Activated effector memory CD4-positive, alpha-beta T cell treated with anti-CD3 and anti-CD28 coated beads, Interleukin-2, amount 50 U/mL, for 16 hours (primary cell): ENCODE measurements at regions not wholly inside any gene's neighbourhood (a gene's known extent, or its start where the extent isn't known, plus 50 kb on each side); places are given as distances from the start of the nearest gene placed in this dataset.
"Not testable (repeated sequence)": the region's sequence is repeated elsewhere in the genome, so short reads cannot be mapped to it uniquely, and the experiment has no call there.

Experiments used
- DNase-seq: peaks from one replicate; pipeline ENCODE4 v3.0.0-alpha.2; 2020

DNA sequence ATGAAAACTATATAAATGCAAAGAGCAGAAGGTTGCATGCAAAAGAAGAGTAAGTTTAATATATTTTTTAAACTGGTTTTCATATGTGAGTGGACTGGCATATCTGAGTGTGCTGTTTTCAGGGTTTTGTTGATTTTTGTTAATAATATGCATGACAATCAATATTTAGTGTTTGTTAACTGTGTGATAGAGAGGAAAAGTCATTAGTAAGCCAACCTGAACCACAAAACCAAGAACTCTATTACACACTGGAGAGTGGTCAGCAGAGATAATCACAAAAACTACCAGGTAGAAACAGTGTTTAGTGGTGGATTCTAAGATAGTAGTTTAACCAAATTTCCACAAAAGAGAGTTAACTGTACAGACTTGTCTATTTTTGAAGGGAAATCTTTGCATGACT is 396.9 kb downstream of the GASK1B start:
- no peak for DNase-seq

DNA sequence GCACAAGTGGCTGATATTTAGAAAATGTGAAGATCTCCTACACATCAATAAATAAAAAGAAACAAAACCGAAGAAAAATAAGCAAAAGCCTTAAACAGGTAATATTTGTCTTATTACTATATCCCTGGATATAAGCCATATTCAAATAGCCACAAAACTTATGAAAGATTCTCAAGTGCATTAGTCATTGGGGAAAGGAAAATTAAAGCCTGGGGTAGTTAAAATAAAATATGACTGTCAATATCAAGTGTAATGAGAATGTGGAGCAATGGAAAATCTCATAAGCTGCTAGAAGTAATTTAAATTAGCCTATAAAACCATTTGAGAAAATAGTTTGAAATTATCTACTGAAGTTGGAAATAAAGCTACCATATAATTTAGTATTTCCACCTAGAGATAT is 399.9 kb downstream of the GASK1B start:
- no peak for DNase-seq

DNA sequence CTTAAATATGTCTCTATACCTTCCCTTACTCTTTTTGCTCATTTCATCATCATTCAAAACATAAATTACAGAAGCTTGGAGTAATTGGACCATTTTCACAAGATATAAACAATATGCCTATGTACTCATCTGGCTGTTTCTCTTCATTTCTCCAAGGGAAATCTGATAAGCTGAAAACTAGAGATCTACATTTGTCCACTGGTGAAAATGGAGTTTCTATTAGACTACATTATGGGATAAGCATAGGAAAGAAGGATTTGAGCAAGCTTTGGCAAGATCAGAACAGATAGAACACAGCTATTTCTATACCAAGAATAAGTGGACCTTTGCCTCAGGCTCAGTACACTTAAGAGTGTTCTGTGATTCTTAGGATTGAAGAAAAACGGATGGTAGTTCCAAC is 404.4 kb downstream of the GASK1B start:
- no peak for DNase-seq

DNA sequence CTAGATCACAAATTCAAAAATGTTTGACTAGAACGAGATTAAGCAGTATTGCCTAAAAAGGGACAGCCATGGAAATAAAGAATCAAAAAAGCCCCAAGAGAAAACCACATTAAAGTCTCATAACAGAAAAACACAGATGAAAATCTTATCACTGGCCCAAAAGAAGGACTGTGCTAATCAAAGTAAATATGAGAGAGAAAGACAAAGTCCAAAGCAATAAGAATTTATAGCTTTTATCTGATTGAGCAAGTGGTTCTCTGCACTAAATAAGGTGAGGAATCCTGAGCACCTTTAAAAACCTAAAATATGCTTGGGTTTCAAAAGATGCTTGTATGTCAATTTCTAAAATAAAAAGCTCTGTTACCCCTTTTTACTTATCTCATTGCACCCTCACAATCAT is 409.3 kb downstream of the GASK1B start:
- DNase-seq: no peak

DNA sequence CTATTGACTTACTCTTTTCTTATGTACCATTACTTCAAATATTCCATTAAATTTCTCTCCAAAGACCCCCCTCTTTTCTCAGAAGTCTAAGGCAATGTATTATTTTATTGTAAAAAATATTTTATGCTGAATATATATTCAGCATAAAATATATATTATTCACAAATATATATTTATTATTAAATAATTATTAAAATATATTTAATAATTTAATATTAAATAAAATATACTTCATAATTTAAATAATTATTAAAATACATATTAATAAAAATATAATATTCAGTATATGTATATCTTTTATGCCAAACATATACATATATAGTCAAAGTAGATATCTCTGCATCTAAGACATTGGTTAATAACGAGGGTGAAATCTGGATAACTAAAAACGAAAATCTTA is 418.4 kb downstream of the GASK1B start:
- no peak for DNase-seq

DNA sequence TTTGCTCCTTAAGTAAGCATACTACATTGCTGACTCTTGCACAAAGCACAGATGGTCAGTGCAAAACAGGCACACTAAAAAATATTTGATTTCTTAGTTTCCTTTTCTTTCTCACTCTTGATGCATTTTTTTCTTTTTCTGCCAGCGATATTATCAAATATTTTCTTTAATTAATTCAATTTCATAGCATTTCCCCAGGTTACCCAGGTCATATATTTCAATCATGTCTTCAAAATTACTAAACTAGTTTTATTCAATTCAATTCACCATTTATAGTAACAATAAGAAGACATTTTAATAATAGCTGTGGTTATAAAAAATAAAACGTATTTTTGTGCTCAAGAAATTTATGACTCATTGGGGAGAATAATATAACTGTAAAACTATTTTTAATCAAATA is 421.2 kb downstream of the GASK1B start:
- DNase-seq: no peak

DNA sequence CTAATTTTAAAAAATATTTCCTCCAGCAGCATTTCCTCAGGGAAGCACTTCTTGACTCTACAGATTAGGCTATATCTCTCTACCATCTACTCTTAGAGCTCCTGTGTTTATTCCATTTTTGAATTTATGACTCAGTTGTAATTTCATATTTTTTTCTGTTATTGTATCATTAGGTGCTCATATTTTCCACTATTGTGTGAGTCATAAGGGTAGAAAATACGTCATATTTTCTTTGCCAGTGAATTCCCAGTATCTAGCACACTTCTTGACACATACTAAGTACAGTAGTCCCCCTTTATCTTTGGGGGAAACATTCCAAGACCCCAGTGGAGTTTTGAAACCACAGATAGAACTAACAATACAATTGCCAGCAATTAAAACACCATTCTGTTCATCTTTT is 431.2 kb downstream of the GASK1B start:
- no peak for DNase-seq

DNA sequence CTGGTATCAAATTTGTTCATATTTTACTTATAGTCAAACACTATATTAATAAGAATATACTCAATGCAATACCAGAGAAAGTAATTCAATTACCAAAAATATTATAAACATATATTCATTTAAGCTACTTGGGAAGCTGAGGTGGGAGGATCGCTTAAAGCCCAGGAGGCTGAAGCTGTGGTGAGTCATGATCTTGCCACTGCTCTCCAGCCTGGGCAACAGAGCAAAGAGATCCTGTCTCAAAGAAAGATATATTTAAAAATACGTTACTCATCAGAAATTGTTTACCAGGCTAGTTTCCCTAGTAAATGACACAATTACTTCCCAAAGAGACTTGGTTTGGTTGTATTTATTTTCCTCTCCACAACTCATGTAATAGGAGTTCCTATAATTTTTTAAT is 433.6 kb downstream of the GASK1B start:
- DNase-seq: no peak

DNA sequence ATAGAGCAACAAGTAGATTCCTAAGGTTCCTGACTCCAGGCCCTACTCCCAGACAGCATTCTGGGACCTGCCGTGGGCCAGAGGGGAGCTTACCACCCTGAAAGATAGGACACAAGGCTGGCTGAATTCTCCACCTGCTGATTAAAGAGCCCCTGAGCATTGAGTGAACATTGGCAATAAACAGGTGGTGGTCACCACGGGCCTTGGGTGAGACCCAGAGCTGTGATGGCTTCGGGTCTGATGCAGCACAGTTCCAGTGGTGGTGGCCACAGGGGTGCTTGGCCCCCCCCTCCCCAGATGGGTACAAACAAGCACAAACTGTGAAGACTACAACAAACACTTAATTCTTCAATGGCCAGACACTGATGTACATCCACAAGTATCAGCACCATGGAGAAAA is 444.6 kb downstream of the GASK1B start:
- no peak for DNase-seq

DNA sequence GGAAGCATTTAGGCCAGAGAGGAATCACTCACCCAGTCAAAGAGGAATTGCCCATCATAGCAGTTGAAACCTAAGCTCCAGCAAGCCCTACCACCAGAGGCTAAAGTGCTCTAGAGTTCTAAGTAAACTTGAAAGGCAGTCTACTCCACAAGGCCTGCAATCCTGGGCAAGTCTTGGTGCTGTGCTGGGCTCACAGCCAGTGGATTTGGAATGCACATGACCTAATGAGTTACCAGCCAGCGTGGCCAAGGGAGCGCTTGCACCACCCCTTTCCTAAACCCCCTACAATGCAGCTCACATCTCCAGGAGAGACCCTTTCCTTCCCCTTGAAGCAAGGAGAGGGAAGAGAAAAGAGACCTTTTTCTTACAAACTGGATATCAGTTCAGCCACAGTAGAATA is 445.7 kb downstream of the GASK1B start:
- DNase-seq: no peak

DNA sequence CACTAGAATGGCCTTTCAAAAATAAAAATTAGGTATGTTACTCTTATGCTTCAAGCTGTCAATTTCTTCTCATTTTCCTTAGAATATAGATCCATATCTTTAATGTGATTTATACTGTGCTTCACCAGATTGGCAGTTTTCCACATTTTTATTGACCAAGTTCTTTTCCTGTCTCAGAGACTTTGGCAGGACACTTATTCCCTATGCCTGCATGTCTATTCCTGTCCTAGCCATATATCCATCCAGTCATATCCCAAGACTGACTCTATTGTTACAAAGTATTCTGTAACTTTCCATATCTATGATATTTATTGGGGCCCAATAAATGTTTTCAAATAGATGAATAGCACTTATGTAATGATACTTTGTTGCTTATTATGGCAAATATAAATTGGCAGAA is 450.7 kb downstream of the GASK1B start:
- DNase-seq: no peak

DNA sequence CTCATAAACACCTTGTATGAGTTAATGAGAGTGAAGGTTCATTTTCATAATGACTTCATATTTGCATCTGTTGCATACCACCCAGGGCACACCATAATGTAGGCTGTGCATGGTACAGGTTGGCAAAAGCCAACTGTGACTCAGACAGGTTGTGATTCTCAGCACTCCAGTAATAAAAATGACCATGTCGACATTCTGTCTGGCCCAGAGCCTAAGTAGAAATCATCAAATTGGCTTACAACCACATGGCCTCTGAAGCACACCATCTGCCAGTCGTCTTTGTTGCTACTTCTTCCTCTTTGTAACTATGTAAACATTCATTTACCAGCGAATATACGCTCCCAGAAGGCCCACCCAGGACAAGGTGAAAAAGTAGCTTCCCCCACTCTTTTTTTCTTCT is 459.5 kb downstream of the GASK1B start:
- DNase-seq: no peak

DNA sequence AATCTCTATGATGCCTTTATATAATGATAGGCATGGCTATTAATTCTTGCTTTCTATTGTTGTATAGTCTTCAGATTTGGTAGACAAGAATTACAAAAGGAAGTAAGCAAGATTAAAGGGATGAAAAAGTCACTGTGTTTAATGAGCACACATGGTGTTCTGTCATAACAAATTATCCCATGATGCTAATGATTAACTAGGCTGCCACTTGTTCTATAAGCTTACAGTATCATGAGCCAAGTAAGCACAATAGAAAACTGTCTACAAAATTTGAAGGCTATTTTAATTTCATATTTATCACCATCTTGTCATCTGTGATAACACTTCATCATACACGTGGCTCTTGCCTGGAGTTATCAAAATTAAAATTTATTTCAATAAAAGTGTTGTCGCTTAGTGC is 466.7 kb downstream of the GASK1B start:
- no peak for DNase-seq

DNA sequence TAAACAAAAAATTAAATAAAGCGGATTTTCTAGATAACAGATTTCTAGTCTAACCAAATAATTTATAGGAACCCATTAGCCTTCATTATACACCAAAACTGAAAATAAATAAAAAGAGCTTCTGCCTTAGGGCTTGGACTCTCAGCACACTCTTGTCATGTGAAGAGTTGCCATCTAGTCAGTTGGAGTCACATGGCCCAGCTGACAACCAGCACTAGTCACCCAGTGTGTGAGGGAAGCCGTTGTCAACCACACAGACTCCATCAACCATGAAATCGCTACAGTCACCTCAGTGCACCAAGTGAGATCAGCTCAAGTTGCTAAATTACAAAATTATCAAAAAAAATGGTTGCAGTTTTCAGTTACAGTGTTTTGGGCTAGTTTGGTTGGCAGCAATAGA is 470.0 kb downstream of the GASK1B start:
- DNase-seq: no peak

DNA sequence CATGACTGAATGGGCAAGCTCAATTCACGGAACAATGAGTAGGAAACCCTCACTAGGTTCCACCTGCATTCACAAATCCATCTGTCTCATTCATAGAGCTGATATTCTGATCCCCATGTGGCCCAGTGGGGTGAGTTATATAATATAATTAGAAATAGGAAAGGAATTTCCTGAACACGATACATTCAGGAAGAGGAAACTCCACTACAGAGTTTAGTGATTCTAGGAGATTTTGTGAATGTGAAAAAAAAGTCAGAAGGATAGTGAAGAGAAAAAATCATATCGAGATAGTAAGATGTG is 471.2 kb downstream of the GASK1B start:
- DNase-seq: no peak

DNA sequence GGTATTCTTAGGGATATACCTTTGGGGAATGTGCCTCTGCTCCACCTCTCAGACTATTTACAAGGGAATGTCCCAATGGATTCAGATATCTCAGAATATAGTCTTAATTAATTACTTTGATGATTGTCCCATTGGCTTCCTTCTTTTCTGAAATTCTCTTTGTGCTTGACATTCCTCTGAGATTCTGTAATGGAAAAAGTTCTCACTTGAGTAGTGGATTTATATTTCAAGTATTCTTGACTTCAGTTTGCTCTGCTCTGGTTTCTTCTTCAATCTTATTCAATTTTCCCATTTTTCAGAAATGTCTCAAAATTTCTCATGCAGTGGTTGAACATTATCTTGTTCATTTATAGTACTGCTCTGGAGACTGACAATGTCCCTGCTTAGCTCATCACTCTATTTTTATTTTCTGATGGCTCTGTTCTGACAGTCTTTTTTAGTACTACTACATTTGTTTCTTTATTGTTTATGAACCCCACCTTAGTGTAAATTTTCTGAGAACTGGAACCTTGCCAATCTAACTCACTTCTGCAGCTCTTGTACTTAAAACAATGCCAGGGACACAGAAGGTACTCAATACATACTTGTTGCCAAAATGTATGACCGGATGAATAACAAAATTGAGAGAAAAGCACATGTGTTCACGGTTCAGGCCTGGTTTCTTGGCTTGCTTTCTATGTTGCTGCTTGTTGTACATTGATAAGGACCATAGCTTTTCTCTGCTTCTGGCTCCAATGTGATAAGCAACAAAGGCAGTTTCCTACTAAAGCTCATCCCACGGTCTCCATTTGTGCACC is 471.7 kb downstream of the GASK1B start:
- DNase-seq: no peak

DNA sequence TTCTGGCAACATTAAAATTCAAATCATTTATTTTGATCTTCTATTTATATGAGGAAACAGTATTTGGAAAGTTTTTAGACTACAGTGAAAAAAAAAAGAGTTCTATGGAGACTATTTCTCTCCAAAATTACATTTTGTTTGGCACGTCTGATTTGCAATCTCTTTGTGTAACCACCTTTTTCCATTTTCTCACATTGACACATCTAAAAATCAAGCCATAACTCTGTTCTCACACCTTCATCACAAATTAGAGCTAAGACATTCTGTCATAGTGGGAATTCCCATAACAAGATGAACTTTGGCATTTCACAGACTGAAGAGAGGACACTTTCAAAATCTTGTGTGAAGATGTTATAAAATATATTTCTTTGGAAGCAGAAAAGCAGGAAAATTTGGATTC is 468.9 kb downstream of the GRIA2 start:
- no peak for DNase-seq

DNA sequence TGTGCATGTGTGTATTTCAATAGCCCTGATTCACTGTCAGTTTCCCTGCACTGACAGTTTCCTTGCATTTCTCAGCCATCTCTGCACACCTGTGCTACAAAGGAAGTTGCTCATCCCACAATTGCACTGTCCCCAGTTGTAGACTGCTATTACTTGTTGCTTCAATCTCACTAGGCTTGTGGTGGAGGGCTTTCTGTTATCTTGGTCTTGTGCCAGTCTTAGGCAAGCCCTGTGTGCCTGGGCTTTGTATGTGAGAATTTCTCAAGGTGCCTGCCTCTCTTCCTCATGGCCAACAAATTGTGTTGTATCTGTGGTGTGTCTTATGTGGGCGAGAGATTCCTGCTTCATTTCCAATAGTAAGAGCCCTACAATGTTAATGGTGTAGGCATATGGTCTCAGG is 467.4 kb downstream of the GRIA2 start:
- DNase-seq: no peak

DNA sequence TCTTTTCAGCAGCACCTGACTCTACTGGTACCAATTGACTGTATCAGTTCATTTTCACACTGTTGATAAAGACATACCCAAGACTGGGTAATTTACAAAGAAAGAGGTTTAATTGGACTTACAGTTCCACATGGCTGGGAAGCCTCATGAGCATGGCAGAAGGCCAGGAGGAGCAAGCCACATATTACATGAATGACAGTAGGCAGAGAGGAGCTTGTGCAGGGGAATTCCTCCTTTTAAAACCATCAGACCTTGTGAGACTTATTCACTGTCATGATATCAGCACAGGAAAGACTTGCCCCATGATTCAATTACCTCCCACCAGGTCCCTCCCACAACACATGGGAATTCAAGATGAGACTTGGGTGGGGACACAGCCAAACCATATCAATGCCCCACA is 458.8 kb downstream of the GRIA2 start:
- DNase-seq: not testable (repeated sequence)

DNA sequence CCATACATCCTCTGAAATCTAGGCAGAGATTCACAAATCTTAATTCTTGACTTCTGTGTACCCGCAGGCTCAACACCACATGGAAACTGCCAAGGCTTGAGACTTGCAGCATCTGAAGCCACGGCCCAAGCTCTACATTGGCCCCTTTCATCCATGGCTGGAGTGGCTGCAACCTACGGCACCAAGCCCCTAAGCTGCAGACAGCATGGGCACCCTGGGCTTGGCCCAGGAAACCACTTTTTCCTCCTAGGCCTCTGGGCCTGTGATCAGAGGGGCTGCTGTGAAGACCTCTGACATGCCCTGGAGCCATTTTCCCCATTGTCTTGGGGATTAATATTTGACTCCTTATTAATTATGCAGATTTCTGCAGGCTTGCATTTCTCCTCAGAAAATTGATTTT is 457.9 kb downstream of the GRIA2 start:
- DNase-seq: no peak

DNA sequence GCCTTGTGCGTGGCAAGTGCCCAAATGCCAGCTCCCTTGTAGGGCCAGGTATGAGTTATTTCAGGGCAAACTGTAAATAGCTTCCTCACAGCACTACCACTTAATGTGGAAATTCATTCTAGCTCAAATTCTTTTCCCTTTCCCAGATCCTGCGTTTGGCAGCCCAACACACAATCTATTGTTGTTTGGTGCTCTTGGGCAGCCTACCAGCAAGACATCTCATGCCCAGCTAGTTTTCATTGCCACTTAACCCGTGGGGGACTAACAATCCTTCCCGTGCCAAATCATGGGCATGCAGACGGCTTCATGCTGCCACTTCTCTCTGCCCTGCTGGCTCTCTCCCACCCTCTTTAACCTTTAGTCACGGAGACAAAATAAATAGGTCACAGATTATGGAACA is 454.2 kb downstream of the GRIA2 start:
- DNase-seq: no peak

DNA sequence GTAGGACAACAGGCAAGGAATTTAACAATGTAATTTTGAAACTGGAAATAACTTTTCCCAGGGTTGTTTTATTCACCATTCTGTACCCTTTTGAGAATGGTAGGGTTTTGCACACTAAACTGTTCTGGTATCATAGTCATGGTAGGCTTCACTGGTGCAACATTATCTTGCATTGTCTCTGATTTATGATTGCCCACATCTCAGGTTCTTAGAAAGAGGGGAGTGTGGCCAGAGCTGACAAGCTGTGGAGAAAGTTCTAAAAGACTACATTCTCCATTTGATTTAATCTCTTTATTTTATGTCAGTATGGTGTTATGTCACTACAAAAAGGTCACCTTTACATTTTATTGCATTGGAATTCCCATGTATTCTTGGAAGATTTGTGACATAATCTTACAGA is 447.3 kb downstream of the GRIA2 start:
- no peak for DNase-seq

DNA sequence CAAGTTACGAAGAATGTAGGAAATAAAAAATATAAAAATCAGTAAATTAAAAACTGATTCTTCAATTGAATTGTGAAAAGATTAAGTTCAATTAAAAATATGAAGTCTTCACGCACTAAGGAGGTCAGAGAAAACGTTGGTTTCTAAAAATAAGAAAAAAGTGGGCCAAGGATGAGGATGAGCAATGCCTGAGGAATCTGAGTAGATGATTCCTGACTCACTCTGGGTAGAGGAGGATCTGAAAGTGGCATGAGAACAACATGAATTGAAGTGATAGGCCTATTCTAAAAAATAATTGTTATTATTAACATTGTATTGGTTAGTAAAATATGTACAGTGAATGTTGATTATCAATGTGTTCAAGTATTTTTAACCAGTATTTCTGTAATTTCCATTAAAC is 444.2 kb downstream of the GRIA2 start:
- no peak for DNase-seq

DNA sequence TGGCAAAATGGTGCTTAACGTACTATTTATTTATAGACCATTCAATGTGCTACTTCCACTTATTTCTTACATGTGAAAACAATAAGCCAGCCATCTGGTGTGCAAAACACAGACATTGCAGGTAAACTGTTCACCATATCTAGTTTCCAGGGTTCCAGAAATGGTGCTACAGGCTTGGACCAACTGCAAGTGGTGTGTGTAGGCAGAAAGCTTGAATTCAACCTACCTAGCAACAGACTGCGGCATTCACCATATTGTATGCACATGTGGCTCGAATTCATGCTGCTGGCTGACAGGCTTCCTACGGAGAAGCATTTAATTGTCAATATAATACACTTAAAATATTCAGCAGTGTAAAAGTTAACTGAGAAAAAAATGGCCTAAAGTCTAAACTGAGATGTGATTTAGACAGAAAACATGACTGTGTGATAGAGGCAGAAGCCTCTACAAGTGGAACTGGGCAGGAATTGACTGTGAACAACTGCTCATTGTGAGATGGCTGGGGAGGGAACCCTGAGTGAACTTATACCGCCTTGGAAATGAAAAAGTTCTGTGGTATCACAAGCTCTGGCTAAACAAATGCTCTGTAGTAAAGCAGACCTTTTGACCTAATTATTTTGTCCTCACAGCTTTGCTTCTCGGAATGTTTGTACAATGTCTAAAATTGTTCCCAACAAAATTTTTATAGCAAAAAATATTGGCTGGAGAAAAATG is 434.7 kb downstream of the GRIA2 start:
- no peak for DNase-seq

DNA sequence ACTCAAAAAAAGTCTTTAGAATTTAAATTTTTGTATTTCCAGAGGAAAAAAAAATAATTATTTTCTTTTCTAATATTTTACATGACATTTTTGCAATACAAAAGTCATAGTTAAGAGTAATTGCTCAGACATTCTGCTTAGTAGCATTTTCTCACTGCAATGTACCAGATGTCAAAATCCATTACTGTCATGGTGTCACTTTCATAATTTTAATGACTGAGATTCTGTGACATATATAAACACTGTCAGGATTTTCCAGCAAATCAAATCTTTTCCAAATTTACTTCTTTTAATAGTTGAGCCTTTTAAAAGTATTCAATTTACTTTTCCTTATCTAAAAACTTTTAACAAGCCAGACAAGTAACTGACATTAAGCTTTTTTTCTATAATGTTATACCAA is 422.7 kb downstream of the GRIA2 start:
- no peak for DNase-seq
